ENCODE measurements at regions not wholly inside any gene's neighbourhood (a gene's known extent, or its start where the extent isn't known, plus 50 kb on each side); places are given as distances from the start of the nearest gene placed in this dataset.

- TF ChIP-seq SPI1 (IDR thresholded peaks at IDR 0.05; ENCODE audit: borderline replicate concordance, low read depth): no peak
- TF ChIP-seq, protein P1, sequence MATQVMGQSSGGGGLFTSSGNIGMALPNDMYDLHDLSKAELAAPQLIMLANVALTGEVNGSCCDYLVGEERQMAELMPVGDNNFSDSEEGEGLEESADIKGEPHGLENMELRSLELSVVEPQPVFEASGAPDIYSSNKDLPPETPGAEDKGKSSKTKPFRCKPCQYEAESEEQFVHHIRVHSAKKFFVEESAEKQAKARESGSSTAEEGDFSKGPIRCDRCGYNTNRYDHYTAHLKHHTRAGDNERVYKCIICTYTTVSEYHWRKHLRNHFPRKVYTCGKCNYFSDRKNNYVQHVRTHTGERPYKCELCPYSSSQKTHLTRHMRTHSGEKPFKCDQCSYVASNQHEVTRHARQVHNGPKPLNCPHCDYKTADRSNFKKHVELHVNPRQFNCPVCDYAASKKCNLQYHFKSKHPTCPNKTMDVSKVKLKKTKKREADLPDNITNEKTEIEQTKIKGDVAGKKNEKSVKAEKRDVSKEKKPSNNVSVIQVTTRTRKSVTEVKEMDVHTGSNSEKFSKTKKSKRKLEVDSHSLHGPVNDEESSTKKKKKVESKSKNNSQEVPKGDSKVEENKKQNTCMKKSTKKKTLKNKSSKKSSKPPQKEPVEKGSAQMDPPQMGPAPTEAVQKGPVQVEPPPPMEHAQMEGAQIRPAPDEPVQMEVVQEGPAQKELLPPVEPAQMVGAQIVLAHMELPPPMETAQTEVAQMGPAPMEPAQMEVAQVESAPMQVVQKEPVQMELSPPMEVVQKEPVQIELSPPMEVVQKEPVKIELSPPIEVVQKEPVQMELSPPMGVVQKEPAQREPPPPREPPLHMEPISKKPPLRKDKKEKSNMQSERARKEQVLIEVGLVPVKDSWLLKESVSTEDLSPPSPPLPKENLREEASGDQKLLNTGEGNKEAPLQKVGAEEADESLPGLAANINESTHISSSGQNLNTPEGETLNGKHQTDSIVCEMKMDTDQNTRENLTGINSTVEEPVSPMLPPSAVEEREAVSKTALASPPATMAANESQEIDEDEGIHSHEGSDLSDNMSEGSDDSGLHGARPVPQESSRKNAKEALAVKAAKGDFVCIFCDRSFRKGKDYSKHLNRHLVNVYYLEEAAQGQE (IDR thresholded peaks at IDR 0.05; ENCODE audit: insufficient replicate concordance, low read depth): no peak
- no peak for TF ChIP-seq POLR2AphosphoS5 (IDR thresholded peaks at IDR 0.05; ENCODE audit: low read depth)
- H3K27ac ChIP-seq (replicated peaks): no peak overlapping the region
- peaks cover 2% of the 10 kb centered on the region for H3K27me3 ChIP-seq (ENCODE audit: insufficient read depth, poor library complexity, severe bottlenecking)
- H3K4me3 ChIP-seq (replicated peaks; ENCODE audit: insufficient read depth, low read length): no peak overlapping the region
- no peak for DNase-seq (ENCODE audit: low read depth in 1 of 2, low spot score in 1 of 2)
Measured at GRCh38 chr3:157840564-157840963, 265.7 kb downstream of the SHOX2 start.

DNA sequence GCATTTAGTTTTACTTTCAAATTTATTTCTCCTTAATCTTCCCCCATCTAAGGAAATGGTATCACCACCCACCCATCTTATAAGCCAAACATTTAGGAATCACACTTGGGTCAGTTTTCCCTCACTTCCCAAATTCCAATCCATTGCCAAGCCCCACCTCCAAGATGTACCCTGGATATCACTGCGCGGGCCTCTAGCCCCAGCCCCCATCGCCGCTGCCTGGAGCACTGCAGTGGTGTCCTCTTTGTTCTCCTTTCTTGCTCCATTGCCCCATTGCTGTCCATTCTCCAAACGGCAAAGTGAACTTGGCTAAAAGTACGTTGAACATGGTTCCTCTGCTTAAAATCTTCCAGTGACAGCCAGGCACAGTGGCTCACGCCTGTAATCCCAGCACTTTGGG is 267.8 kb downstream of the SHOX2 start:
- H3K27me3 ChIP-seq (ENCODE audit: insufficient read depth, poor library complexity, severe bottlenecking): peaks cover 2% of the 10 kb centered on the region
- no peak for TF ChIP-seq GABPA (IDR thresholded peaks at IDR 0.05; ENCODE audit: low read depth)
- TF ChIP-seq, protein P2, sequence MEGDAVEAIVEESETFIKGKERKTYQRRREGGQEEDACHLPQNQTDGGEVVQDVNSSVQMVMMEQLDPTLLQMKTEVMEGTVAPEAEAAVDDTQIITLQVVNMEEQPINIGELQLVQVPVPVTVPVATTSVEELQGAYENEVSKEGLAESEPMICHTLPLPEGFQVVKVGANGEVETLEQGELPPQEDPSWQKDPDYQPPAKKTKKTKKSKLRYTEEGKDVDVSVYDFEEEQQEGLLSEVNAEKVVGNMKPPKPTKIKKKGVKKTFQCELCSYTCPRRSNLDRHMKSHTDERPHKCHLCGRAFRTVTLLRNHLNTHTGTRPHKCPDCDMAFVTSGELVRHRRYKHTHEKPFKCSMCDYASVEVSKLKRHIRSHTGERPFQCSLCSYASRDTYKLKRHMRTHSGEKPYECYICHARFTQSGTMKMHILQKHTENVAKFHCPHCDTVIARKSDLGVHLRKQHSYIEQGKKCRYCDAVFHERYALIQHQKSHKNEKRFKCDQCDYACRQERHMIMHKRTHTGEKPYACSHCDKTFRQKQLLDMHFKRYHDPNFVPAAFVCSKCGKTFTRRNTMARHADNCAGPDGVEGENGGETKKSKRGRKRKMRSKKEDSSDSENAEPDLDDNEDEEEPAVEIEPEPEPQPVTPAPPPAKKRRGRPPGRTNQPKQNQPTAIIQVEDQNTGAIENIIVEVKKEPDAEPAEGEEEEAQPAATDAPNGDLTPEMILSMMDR (IDR thresholded peaks at IDR 0.05; ENCODE audit: insufficient read depth, low read length): no peak
- no peak for TF ChIP-seq SPI1 (IDR thresholded peaks at IDR 0.05; ENCODE audit: borderline replicate concordance, low read depth)
- no peak for TF ChIP-seq POLR2AphosphoS5 (IDR thresholded peaks at IDR 0.05; ENCODE audit: low read depth)
- TF ChIP-seq, protein P1 (IDR thresholded peaks at IDR 0.05; ENCODE audit: insufficient replicate concordance, low read depth): no peak
- no peak overlapping the region for H3K27ac ChIP-seq (replicated peaks)
- no peak for DNase-seq (ENCODE audit: low read depth in 1 of 2, low spot score in 1 of 2)
- no peak overlapping the region for H3K4me3 ChIP-seq (replicated peaks; ENCODE audit: insufficient read depth, low read length)

- no peak for DNase-seq (ENCODE audit: low read depth in 1 of 2, low spot score in 1 of 2)
- Histone ChIP-seq H3K27me3 (ENCODE audit: insufficient read depth, poor library complexity, severe bottlenecking) (no peaks in the 10 kb centered on the region), H3K4me3 (replicated peaks; ENCODE audit: insufficient read depth, low read length) (no peak overlapping the region), H3K27ac (replicated peaks) (no peak overlapping the region)
- TF ChIP-seq GABPA (IDR thresholded peaks at IDR 0.05; ENCODE audit: low read depth) (no peak), SPI1 (IDR thresholded peaks at IDR 0.05; ENCODE audit: borderline replicate concordance, low read depth) (no peak), POLR2AphosphoS5 (IDR thresholded peaks at IDR 0.05; ENCODE audit: low read depth) (no peak)
- TF ChIP-seq, protein P2 (IDR thresholded peaks at IDR 0.05; ENCODE audit: insufficient read depth, low read length): no peak
- TF ChIP-seq, protein P1 (IDR thresholded peaks at IDR 0.05; ENCODE audit: insufficient replicate concordance, low read depth): no peak
Measured at GRCh38 chr3:157837336-157837735, 268.9 kb downstream of the SHOX2 start.

Data from HL-60 (cell line).